NT2/D1 (cell line): ENCODE measurements at regions not wholly inside any gene's neighbourhood (a gene's known extent, or its start where the extent isn't known, plus 50 kb on each side); places are given as distances from the start of the nearest gene placed in this dataset.

Experiments used
- SUZ12 ChIP-seq: IDR thresholded peaks from 2 replicates; pipeline ENCODE4 v1.6.1; 2011; ENCODE audit not compliant: insufficient read length, insufficient read depth; ENCODE audit errors: extremely low read depth
- ZNF274 ChIP-seq: IDR thresholded peaks from 2 replicates; pipeline ENCODE4 v1.6.1; 2011; ENCODE audit warnings: mild to moderate bottlenecking, low read depth, low read length

DNA sequence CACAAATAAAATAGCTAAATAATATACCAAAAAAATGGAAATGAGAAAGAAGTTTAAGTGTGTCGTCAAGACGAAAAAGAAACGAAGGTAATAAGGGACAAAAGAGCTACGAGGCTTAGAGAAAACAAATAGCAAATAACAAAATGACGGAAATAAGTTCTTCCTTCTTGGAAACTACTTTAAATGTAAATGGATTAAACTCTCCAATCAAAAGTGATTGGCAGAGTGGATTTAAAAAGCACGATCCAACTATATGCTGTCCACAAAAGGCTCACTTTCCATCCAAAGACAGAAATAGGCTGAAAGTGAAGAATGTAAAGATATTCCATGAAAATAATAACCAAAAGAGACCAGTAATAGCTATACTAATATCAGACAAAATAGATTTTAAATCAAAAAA lies 82.4 kb downstream of the DIO3 start:
- TF ChIP-seq ZNF274, result no peak
- no peak for TF ChIP-seq SUZ12
